ENCODE measurements at regions not wholly inside any gene's neighbourhood (a gene's known extent, or its start where the extent isn't known, plus 50 kb on each side); places are given as distances from the start of the nearest gene placed in this dataset.

- TF ChIP-seq ZNF19 (tag by site-specific recombination; IDR thresholded peaks at IDR 0.05; ENCODE audit: low read depth): no peak
- no peak for TF ChIP-seq ZNF433 (tag by site-specific recombination; IDR thresholded peaks at IDR 0.05; ENCODE audit: low read depth)
- Histone ChIP-seq H3K36me3 (ENCODE audit: control insufficient read depth in 2 of 2, insufficient read depth in 1 of 2, low read length in 2 of 2) (no peaks in the 10 kb centered on the region), H3K27ac (ENCODE audit: extremely low read depth, low read depth, low read length) (no peak overlapping the region), H3K9me3 (ENCODE audit: control insufficient read depth, insufficient read depth, low read depth, low read length) (no peaks in the 10 kb centered on the region), H3K4me3 (ENCODE audit: low read depth, low read length) (no peak overlapping the region), H3K4me1 (ENCODE audit: control insufficient read depth, insufficient read depth, low read length) (no peaks in the 10 kb centered on the region)
- ChIA-PET POLR2A (no interaction called here), CTCF (interaction anchor here (0.7 to 3.7 kb wide), 4 partner anchors 153 to 568 kb away, joined by 3 to 24 read pairs (median 8); no protein-coding TSS in a partner anchor)
These were observed 52.0 kb upstream of the ARL4C start for GRCh38 chr2:234548695-234549420.

- no peak overlapping the region for H3K27ac ChIP-seq (ENCODE audit: extremely low read depth, low read depth, low read length)
- ChIA-PET CTCF (interaction anchor here (0.5 to 3.7 kb wide), 7 partner anchors 51 to 1200 kb away, joined by 3 to 24 read pairs (median 3); no protein-coding TSS in a partner anchor), POLR2A (no interaction called here)
- no peak overlapping the region for H3K4me3 ChIP-seq (ENCODE audit: low read depth, low read length)
- no peak for TF ChIP-seq ZNF660 (tag by site-specific recombination; IDR thresholded peaks at IDR 0.05)
- TF ChIP-seq KLF17 (tag by site-specific recombination; IDR thresholded peaks at IDR 0.05): no peak
- TF ChIP-seq ZNF792 (tag by site-specific recombination; IDR thresholded peaks at IDR 0.05): no peak
- no peak for TF ChIP-seq SP2 (tag by site-specific recombination; IDR thresholded peaks at IDR 0.05)
- TF ChIP-seq HIC1 (tag by site-specific recombination; IDR thresholded peaks at IDR 0.05): no peak
- TF ChIP-seq ZEB2 (tag by site-specific recombination; IDR thresholded peaks at IDR 0.05): no peak
- TF ChIP-seq ZNF146 (tag by site-specific recombination; IDR thresholded peaks at IDR 0.05): no peak
- no peak for TF ChIP-seq ZNF169 (tag by site-specific recombination; IDR thresholded peaks at IDR 0.05)
- TF ChIP-seq ZNF530 (tag by site-specific recombination; IDR thresholded peaks at IDR 0.05; ENCODE audit: low read depth): no peak
- H3K36me3 ChIP-seq (ENCODE audit: control insufficient read depth in 2 of 2, insufficient read depth in 1 of 2, low read length in 2 of 2): no peaks in the 10 kb centered on the region
- H3K4me1 ChIP-seq (ENCODE audit: control insufficient read depth, insufficient read depth, low read length): no peaks in the 10 kb centered on the region
- H3K9me3 ChIP-seq (ENCODE audit: control insufficient read depth, insufficient read depth, low read depth, low read length): no peaks in the 10 kb centered on the region
These were observed 49.9 kb upstream of the ARL4C start for GRCh38 chr2:234546770-234547169.

Measured in HEK293 (cell line).